SJCRH30 (cell line): ENCODE measurements at regions not wholly inside any gene's neighbourhood (a gene's known extent, or its start where the extent isn't known, plus 50 kb on each side); places are given as distances from the start of the nearest gene placed in this dataset.

Experiments
- DNase-seq, 2 experiments: peaks; one replicate each; pipeline ENCODE4 v3.0.0-alpha.2; 2015 to 2020
- H3K27ac ChIP-seq: fragments of 250-450 bp; sonication (Bioruptor Pico); 2 replicates; pipeline ENCODE4 v1.5.1; 2020; ENCODE audit warnings: mild to moderate bottlenecking, moderate library complexity
- H3K27me3 ChIP-seq: fragments of 250-450 bp; sonication (Bioruptor Pico); 2 replicates; pipeline ENCODE4 v1.5.1; 2020; ENCODE audit warnings: mild to moderate bottlenecking, moderate library complexity
- H3K36me3 ChIP-seq: fragments of 250-450 bp; sonication (Bioruptor Pico); 2 replicates; pipeline ENCODE4 v1.5.1; 2020; ENCODE audit warnings: mild to moderate bottlenecking, moderate library complexity
- H3K4me1 ChIP-seq: fragments of 250-450 bp; sonication (Bioruptor Pico); 2 replicates; pipeline ENCODE4 v1.5.1; 2020; ENCODE audit warnings: mild to moderate bottlenecking, moderate library complexity
- H3K4me3 ChIP-seq: fragments of 250-450 bp; sonication (Bioruptor Pico); 2 replicates; pipeline ENCODE4 v1.5.1; 2020; ENCODE audit warnings: mild to moderate bottlenecking, moderate library complexity
- H3K9me3 ChIP-seq: fragments of 250-450 bp; sonication (Bioruptor Pico); replicated peaks from 2 replicates; pipeline ENCODE4 v1.5.1; 2020; ENCODE audit warnings: mild to moderate bottlenecking, moderate library complexity

GRCh38 chr2:237150186-237150585 is 64.5 kb downstream of the COPS8 start:
- Histone ChIP-seq H3K27ac (no peak overlapping the region), H3K4me3 (no peak overlapping the region), H3K9me3 (peaks cover 15% of the 10 kb centered on the region; the same call in 1 of the 2 replicates), H3K27me3 (0 out of 2 replicates have a peak, but pooled peaks cover 4% of the 10 kb centered on the region), H3K36me3 (no peaks in the 10 kb centered on the region), H3K4me1 (no peaks in the 10 kb centered on the region)
- no peak for DNase-seq

GRCh38 chr2:237150831-237151375 is 65.2 kb downstream of the COPS8 start:
- H3K4me3 ChIP-seq: no peak overlapping the region
- H3K36me3 ChIP-seq: no peaks in the 10 kb centered on the region
- 0 out of 2 replicates have a peak, but pooled peaks cover 4% of the 10 kb centered on the region for H3K27me3 ChIP-seq
- DNase-seq: no peak
- no peaks in the 10 kb centered on the region for H3K4me1 ChIP-seq
- peaks cover 15% of the 10 kb centered on the region; the same call in 1 of the 2 replicates for H3K9me3 ChIP-seq
- H3K27ac ChIP-seq: no peak overlapping the region

GRCh38 chr2:237152361-237152760 is 66.7 kb downstream of the COPS8 start:
- Histone ChIP-seq H3K27ac (no peak overlapping the region), H3K4me1 (no peaks in the 10 kb centered on the region), H3K4me3 (no peak overlapping the region), H3K36me3 (no peaks in the 10 kb centered on the region), H3K27me3 (0 out of 2 replicates have a peak, but pooled peaks cover 4% of the 10 kb centered on the region), H3K9me3 (peaks cover 5% of the 10 kb centered on the region; the same call in 1 of the 2 replicates)
- no peak for DNase-seq

- Histone ChIP-seq H3K27ac (no peak overlapping the region), H3K36me3 (no peaks in the 10 kb centered on the region), H3K27me3 (0 out of 2 replicates have a peak, but pooled peaks cover 4% of the 10 kb centered on the region), H3K9me3 (no peaks in the 10 kb centered on the region), H3K4me1 (no peaks in the 10 kb centered on the region), H3K4me3 (no peak overlapping the region)
- DNase-seq: no peak
These were observed 67.5 kb downstream of the COPS8 start for GRCh38 chr2:237153181-237153580.

DNA sequence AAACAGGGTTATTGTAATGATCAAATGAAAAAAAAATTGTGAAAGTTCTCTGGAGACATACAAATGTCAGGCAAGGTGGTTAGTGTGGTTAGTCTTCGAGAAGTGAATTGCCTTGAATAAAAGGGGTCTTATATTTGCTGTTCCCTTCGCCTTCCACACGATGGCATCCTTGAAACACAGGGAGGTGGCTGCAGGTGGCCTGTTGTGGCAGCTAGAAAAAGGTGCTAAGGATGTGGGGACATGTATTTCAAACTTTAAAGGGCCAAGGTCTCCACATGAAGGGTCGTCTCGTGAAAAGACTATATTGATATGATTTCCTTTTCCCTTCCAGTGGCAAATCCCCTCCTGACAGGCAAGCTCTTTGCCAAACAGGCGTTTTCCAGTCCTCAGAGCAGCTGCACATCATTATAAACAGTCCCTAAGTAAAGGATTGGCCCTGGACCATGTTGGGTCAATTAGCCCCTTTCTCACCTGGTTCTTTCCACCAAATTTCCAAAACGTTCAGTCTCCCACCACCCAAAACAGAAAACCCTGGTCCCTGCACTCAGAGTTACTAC is 68.5 kb downstream of the COPS8 start:
- DNase-seq: peak; percentile 53 to 77
- Histone ChIP-seq H3K36me3 (no peaks in the 10 kb centered on the region), H3K27ac (no peak overlapping the region), H3K4me1 (no peaks in the 10 kb centered on the region), H3K27me3 (0 out of 2 replicates have a peak, but pooled peaks cover 4% of the 10 kb centered on the region), H3K9me3 (no peaks in the 10 kb centered on the region), H3K4me3 (no peak overlapping the region)

GRCh38 chr2:237154884-237155851 is 69.5 kb downstream of the COPS8 start:
- Histone ChIP-seq H3K9me3 (no peaks in the 10 kb centered on the region), H3K4me3 (no peak overlapping the region), H3K36me3 (no peaks in the 10 kb centered on the region), H3K27ac (no peak overlapping the region), H3K4me1 (no peaks in the 10 kb centered on the region; the same call in 1 of the 2 replicates), H3K27me3 (0 out of 2 replicates have a peak, but pooled peaks cover 4% of the 10 kb centered on the region)
- DNase-seq: no peak

DNA sequence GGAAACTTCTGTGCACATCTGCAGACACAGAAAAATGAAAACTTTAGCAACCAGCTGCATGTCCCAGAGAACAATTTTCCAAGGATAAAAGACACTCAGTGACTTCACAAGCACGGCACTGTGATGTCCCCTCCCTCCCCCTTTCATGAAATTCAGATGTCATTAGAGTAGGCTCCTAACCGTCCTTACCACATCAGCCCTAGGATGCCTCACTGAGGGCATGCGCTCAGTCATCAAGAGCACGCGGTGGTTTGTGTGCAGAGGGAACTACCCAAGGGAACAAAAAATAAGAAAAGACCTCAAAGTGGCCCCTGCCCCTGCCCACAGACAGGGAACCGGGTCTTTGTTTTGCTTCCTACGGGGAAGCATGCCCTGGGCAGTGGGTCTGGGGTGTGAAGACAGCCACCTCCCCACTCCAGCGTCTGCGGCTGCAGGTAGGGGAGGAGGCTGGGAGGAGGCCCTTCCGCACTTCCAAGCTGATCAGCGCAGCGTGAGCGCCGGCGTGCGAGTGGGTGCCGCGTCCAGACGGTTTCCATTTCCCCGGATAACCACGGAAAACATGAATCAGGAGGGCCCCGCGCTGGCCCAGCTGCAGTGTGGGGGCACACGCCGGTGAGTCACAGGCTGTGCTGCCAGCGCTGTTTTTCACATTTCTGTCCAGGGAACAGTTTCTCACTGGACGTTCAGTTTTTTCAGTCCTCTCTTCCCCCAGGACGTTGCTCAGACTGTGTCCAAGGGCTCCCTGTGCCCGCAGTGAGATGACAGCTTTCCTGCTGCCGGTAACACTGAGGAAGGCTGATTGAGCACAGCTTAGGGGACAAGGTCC is 70.6 kb downstream of the COPS8 start:
- H3K9me3 ChIP-seq: no peaks in the 10 kb centered on the region
- H3K36me3 ChIP-seq: no peaks in the 10 kb centered on the region
- DNase-seq: no peak
- 0 out of 2 replicates have a peak, but pooled peaks cover 4% of the 10 kb centered on the region for H3K27me3 ChIP-seq
- no peak overlapping the region for H3K4me3 ChIP-seq
- H3K4me1 ChIP-seq: no peaks in the 10 kb centered on the region; the same call in 1 of the 2 replicates
- no peak overlapping the region for H3K27ac ChIP-seq

GRCh38 chr2:237156857-237157779 is 71.4 kb downstream of the COPS8 start:
- H3K4me3 ChIP-seq: no peak overlapping the region
- H3K9me3 ChIP-seq: no peaks in the 10 kb centered on the region
- 0 out of 2 replicates have a peak, but pooled peaks cover 4% of the 10 kb centered on the region for H3K27me3 ChIP-seq
- DNase-seq: no peak
- no peak overlapping the region for H3K27ac ChIP-seq
- H3K4me1 ChIP-seq: no peaks in the 10 kb centered on the region; the same call in 1 of the 2 replicates
- no peaks in the 10 kb centered on the region for H3K36me3 ChIP-seq

DNA sequence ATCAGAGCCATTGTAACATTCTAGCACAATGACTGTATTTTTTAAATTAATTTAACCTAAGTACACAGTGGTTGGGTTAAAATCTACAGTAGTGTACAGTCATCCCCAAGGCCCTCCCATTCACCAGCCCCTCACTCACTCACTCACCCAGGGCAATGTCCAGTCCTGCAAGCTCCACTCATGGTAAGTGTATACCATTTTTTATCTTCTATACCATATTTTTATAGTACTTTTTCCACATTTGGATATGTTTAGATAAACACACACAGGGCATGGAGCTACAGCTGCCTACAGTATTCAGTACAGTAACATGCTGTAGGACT is 72.1 kb downstream of the COPS8 start:
- no peaks in the 10 kb centered on the region; the same call in 1 of the 2 replicates for H3K4me1 ChIP-seq
- no peak overlapping the region for H3K27ac ChIP-seq
- H3K4me3 ChIP-seq: no peak overlapping the region
- H3K27me3 ChIP-seq: no peaks in the 10 kb centered on the region
- H3K9me3 ChIP-seq: no peaks in the 10 kb centered on the region
- DNase-seq: no peak
- H3K36me3 ChIP-seq: no peaks in the 10 kb centered on the region

- no peak for DNase-seq
- no peaks in the 10 kb centered on the region for H3K9me3 ChIP-seq
- no peaks in the 10 kb centered on the region; the same call in 1 of the 2 replicates for H3K4me1 ChIP-seq
- H3K27me3 ChIP-seq: no peaks in the 10 kb centered on the region
- H3K4me3 ChIP-seq: no peak overlapping the region
- no peak overlapping the region for H3K27ac ChIP-seq
- no peaks in the 10 kb centered on the region for H3K36me3 ChIP-seq
These were observed 72.5 kb downstream of the COPS8 start for GRCh38 chr2:237158194-237158593.

DNA sequence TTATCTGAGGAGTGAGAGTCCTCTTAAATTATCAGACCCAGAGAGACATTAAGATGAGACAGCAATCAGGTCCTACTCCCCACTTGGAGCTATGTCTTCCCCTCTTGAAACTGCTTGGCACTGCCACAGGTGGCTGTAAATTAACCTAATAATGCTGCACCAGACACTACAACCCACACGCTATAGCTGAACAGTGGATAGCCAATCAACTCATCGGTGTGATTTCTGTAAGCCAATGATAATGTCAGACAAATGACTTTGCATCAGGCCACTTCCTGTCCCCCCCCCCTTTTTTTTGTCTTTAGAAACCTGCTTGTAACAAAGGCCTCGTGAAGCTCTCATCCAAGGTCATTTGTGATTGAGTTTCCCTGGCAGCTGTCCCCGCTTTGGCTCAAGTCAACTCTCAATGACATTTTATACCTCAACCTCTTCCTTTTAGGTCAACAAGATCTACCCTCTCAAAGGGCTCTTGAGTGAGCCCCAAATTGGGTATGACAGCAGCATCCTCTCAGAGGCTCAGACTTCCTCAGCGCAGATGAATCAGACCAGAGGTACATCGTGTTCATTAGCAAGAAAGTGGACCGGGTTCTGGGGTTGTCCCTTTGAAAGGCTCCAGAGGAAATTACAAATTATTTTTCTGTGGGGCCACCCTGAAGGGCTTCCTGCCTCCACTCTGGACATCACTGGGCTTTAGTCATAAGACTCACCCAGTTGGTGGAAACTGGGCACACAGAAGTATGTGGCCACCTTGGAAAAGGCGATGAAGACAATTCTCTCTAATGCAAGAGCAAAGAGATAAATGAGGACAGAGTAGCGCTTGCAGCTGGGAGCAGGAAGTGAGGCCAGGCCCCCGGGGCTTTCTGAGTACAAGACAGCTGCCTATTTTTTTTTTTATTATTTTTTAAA is 73.6 kb downstream of the COPS8 start:
- Histone ChIP-seq H3K4me3 (no peak overlapping the region), H3K36me3 (no peaks in the 10 kb centered on the region), H3K27ac (no peak overlapping the region), H3K9me3 (no peaks in the 10 kb centered on the region), H3K27me3 (no peaks in the 10 kb centered on the region; the same call in 1 of the 2 replicates), H3K4me1 (peaks cover 2% of the 10 kb centered on the region)
- peak in 1 of 2 experiments; percentile 35 for DNase-seq

GRCh38 chr2:237160271-237160919 is 74.7 kb downstream of the COPS8 start:
- Histone ChIP-seq H3K4me1 (peaks cover 12% of the 10 kb centered on the region), H3K27ac (no peak overlapping the region), H3K27me3 (no peaks in the 10 kb centered on the region; the same call in 1 of the 2 replicates), H3K4me3 (no peak overlapping the region), H3K36me3 (no peaks in the 10 kb centered on the region), H3K9me3 (no peaks in the 10 kb centered on the region)
- DNase-seq: no peak
